ENCODE measurements at regions not wholly inside any gene's neighbourhood (a gene's known extent, or its start where the extent isn't known, plus 50 kb on each side); places are given as distances from the start of the nearest gene placed in this dataset.
"Not testable (repeated sequence)": the region's sequence is repeated elsewhere in the genome, so short reads cannot be mapped to it uniquely, and the experiment has no call there.

DNA sequence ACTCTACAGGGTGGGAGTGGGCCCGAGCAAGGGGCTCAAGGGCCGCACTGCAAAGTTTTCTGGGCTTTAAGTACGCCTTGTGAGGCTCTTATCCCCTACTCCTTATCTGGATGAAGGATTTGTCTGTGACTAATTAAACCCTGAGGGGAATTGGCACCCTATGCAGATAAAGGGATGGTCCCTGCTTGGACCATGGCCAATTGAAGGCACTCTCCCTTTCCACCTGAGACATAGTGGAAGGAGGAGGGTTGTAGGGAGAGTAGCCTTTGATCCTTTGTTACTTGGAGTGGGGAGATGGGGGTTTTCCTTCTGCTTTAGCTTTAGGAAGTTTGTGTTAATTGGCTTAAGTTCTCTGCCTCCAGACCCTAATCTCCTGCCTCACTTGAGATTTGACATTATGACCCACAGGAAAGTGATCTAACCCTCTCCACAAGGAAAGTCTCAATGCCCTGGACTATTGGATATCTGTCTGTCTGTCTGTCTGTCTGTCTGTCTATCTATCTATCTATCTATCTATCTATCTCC is 1158.8 kb upstream of the SORCS1 start:
- no peaks in the 10 kb centered on the region for H3K36me3 ChIP-seq (ENCODE audit: low read depth)
- TF ChIP-seq, protein P1, sequence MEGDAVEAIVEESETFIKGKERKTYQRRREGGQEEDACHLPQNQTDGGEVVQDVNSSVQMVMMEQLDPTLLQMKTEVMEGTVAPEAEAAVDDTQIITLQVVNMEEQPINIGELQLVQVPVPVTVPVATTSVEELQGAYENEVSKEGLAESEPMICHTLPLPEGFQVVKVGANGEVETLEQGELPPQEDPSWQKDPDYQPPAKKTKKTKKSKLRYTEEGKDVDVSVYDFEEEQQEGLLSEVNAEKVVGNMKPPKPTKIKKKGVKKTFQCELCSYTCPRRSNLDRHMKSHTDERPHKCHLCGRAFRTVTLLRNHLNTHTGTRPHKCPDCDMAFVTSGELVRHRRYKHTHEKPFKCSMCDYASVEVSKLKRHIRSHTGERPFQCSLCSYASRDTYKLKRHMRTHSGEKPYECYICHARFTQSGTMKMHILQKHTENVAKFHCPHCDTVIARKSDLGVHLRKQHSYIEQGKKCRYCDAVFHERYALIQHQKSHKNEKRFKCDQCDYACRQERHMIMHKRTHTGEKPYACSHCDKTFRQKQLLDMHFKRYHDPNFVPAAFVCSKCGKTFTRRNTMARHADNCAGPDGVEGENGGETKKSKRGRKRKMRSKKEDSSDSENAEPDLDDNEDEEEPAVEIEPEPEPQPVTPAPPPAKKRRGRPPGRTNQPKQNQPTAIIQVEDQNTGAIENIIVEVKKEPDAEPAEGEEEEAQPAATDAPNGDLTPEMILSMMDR (IDR thresholded peaks at IDR 0.05; ENCODE audit: poor library complexity, severe bottlenecking), result no peak
- no peaks in the 10 kb centered on the region for H3K27me3 ChIP-seq (ENCODE audit: insufficient read depth, poor library complexity, severe bottlenecking)
- H3K9me3 ChIP-seq (ENCODE audit: severe bottlenecking), result no peaks in the 10 kb centered on the region
- ATAC-seq (ENCODE audit: low read depth) (no peak), DNase-seq (ENCODE audit: low spot score) (no peak)
- H3K4me1 ChIP-seq (ENCODE audit: insufficient read depth, poor library complexity, severe bottlenecking), result no peaks in the 10 kb centered on the region
- H3K4me3 ChIP-seq (ENCODE audit: severe bottlenecking), result no peak overlapping the region
- H3K27ac ChIP-seq (ENCODE audit: poor library complexity, severe bottlenecking), result no peak overlapping the region

DNA sequence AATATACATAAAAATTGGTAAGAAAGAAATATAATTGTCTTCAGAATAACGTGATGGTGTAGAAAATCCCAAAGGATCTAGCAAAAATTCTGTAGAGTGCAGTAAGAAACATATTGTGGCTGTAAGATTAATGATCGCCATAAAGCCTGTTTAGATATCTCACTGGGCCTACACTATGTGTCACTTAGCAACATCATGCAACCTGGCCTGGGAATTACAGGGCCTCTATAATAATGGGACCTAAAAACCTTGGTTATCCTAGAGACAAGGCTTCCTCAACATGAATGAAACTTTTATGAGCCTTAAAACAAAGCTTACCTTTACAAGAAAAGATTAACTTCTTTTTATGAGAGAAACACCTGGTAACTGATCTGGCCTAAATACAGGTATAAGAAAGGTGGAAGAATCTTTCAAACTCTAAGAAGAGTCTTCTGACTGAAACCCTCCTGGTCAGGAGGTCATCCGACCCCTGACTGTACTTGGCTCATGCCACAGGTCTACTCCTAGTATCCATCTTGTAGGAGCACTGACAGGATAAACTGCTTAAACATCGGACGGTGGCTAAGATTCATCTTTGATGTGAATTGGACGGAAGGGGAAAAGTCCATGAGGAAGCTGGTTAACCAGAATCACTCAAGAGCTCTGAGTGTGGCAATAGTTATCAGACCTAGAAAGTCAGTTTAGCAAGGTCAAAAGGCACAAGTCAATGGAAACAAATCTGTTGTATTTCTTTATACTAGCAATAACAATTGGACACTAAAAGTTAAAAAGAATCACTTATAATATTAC is 1155.1 kb upstream of the SORCS1 start:
- ATAC-seq (ENCODE audit: low read depth), result no peak
- Histone ChIP-seq H3K4me1 (ENCODE audit: insufficient read depth, poor library complexity, severe bottlenecking) (no peaks in the 10 kb centered on the region), H3K27me3 (ENCODE audit: insufficient read depth, poor library complexity, severe bottlenecking) (no peaks in the 10 kb centered on the region), H3K9me3 (ENCODE audit: severe bottlenecking) (no peaks in the 10 kb centered on the region), H3K4me3 (ENCODE audit: severe bottlenecking) (no peak overlapping the region), H3K27ac (ENCODE audit: poor library complexity, severe bottlenecking) (no peak overlapping the region), H3K36me3 (ENCODE audit: low read depth) (no peaks in the 10 kb centered on the region)
- TF ChIP-seq, protein P1 (IDR thresholded peaks at IDR 0.05; ENCODE audit: poor library complexity, severe bottlenecking), result no peak
- DNase-seq (ENCODE audit: low spot score), result no peak

DNA sequence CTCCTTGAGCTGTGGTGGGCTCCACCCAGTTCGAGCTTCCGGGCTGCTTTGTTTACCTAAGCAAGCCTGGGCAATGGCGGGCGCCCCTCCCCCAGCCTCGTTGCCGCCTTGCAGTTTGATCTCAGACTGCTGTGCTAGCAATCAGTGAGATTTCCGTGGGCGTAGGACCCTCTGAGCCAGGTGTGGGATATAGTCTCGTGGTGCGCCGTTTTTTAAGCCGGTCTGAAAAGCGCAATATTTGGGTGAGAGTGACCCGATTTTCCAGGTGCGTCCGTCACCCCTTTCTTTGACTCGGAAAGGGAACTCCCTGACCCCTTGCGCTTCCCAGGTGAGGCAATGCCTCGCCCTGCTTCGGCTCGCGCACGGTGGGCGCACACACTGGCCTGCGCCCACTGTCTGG is 1151.1 kb upstream of the SORCS1 start:
- ATAC-seq (ENCODE audit: low read depth); H3K9me3 ChIP-seq (ENCODE audit: severe bottlenecking); H3K4me3 ChIP-seq (ENCODE audit: severe bottlenecking); H3K36me3 ChIP-seq (ENCODE audit: low read depth); H3K27me3 ChIP-seq (ENCODE audit: insufficient read depth, poor library complexity, severe bottlenecking); H3K4me1 ChIP-seq (ENCODE audit: insufficient read depth, poor library complexity, severe bottlenecking); H3K27ac ChIP-seq (ENCODE audit: poor library complexity, severe bottlenecking); DNase-seq (ENCODE audit: low spot score): not testable (repeated sequence)

DNA sequence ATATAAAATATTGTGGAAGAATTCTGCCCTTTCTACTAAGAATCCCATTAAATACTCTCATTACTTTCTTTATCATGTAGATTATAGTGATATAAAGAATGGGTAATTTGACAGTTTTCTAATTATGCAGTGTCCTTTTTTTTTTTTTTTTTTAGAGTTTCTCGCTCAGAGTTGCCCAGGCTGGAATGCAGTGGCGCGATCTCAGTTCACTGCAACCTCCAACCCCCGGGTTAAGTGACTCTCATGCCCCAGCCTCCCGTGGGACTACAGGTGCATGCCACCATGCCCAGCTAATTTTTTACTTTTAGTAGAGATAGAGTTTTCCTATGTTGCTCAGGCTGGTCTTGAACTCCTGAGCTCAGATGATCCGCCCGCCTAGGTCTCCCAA is 1143.4 kb upstream of the SORCS1 start:
- no peaks in the 10 kb centered on the region for H3K36me3 ChIP-seq (ENCODE audit: low read depth)
- H3K9me3 ChIP-seq (ENCODE audit: severe bottlenecking), result no peaks in the 10 kb centered on the region
- TF ChIP-seq, protein P1 (IDR thresholded peaks at IDR 0.05; ENCODE audit: poor library complexity, severe bottlenecking), result no peak
- no peaks in the 10 kb centered on the region for H3K4me1 ChIP-seq (ENCODE audit: insufficient read depth, poor library complexity, severe bottlenecking)
- DNase-seq (ENCODE audit: low spot score), result no peak
- ATAC-seq (ENCODE audit: low read depth), result no peak
- H3K4me3 ChIP-seq (ENCODE audit: severe bottlenecking), result no peak overlapping the region
- no peaks in the 10 kb centered on the region for H3K27me3 ChIP-seq (ENCODE audit: insufficient read depth, poor library complexity, severe bottlenecking)
- no peak overlapping the region for H3K27ac ChIP-seq (ENCODE audit: poor library complexity, severe bottlenecking)

DNA sequence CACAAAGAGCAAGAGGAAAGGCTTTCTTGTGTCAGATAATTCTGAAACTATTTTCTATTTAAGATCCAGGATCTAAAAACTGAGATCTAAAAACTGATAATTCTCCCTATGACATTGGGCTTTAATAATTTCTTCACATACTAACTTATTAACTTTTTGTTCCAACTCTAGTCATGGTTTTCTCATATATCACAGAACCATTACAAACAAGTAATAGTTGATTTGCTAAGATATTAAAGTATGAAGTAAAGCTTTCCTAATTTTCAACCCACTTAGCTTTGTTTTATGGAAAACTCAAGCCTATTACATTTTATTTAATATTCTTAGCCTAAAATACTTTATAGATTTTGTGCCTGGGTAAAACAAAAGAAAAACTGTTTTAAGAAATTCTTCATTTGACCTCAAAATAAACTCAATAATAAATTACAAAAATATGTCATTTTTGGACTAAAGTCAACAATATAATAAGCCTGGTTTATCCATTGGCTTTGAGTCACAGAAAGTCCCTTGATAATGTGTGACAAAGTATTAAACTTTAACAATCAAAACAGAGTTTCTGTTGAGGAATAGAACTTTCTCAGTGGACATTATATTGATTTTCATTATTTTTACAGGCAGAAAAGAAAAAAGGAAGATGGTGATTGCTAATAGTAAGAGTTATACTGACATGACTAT is 1142.9 kb upstream of the SORCS1 start:
- Histone ChIP-seq H3K36me3 (ENCODE audit: low read depth) (no peaks in the 10 kb centered on the region), H3K4me3 (ENCODE audit: severe bottlenecking) (no peak overlapping the region), H3K9me3 (ENCODE audit: severe bottlenecking) (no peaks in the 10 kb centered on the region), H3K27ac (ENCODE audit: poor library complexity, severe bottlenecking) (no peak overlapping the region), H3K4me1 (ENCODE audit: insufficient read depth, poor library complexity, severe bottlenecking) (no peaks in the 10 kb centered on the region), H3K27me3 (ENCODE audit: insufficient read depth, poor library complexity, severe bottlenecking) (no peaks in the 10 kb centered on the region)
- ATAC-seq (ENCODE audit: low read depth) (no peak), DNase-seq (ENCODE audit: low spot score) (no peak)
- TF ChIP-seq, protein P1 (IDR thresholded peaks at IDR 0.05; ENCODE audit: poor library complexity, severe bottlenecking), result no peak
